Keratinocyte (primary cell): ENCODE measurements at regions not wholly inside any gene's neighbourhood (a gene's known extent, or its start where the extent isn't known, plus 50 kb on each side); places are given as distances from the start of the nearest gene placed in this dataset.

Experiments
- DNase-seq: peaks from one replicate; pipeline ENCODE4 v3.0.0-alpha.2; 2011; ENCODE audit warnings: low read depth, missing footprints, low spot score
- FAIRE-seq: peaks from 2 replicates; lab custom pipeline; 2011; peaks lifted over from hg19 to GRCh38; lab: Jason Lieb, UNC
- H2AFZ ChIP-seq: 2 replicates; pipeline ENCODE4 v1.6.0; 2012; ENCODE audit warnings: low read length, control low read depth, inconsistent platforms; ENCODE audit not compliant: control insufficient read depth
- H3K27ac ChIP-seq: 2 replicates; pipeline ENCODE4 v1.5.1; 2011; ENCODE audit warnings: low read length; ENCODE audit not compliant: control insufficient read depth, insufficient read depth
- H3K27me3 ChIP-seq: 3 replicates; pipeline ENCODE4 v1.6.0; 2011; ENCODE audit warnings: low read length; ENCODE audit not compliant: control insufficient read depth, insufficient read depth; ENCODE audit errors: extremely low read depth
- H3K36me3 ChIP-seq, 2 experiments: 2 replicates in 1 of 2; 3 replicates in 1 of 2; pipeline ENCODE4 v1.5.1; 2011; ENCODE audit warnings: low read length in 2 of 2, mild to moderate bottlenecking in 1 of 2; ENCODE audit not compliant: control insufficient read depth in 2 of 2, insufficient read depth in 2 of 2; ENCODE audit errors: extremely low read depth in 1 of 2
- H3K4me1 ChIP-seq: 3 replicates; pipeline ENCODE4 v1.5.1; 2011; ENCODE audit warnings: low read length; ENCODE audit not compliant: control insufficient read depth, insufficient read depth; ENCODE audit errors: extremely low read depth
- H3K4me2 ChIP-seq: 3 replicates; pipeline ENCODE4 v1.6.0; 2011; ENCODE audit warnings: low read depth, low read length; ENCODE audit not compliant: control insufficient read depth, insufficient read depth; ENCODE audit errors: extremely low read depth
- H3K4me3 ChIP-seq, 3 experiments: fragments of 200-600 bp in 1 of 3; sonication (generic) in 1 of 3; 2 replicates in 2 of 3; 3 replicates in 1 of 3; pipeline ENCODE4 v1.5.1; 2011 to 2016; ENCODE audit warnings: low read length in 3 of 3, mild to moderate bottlenecking in 3 of 3, control low read depth in 2 of 3, inconsistent platforms in 1 of 3, low read depth in 1 of 3, mixed read lengths in 1 of 3, mixed run types in 1 of 3, moderate library complexity in 1 of 3; ENCODE audit not compliant: control insufficient read depth in 2 of 3, insufficient read depth in 2 of 3; ENCODE audit errors: extremely low read depth in 1 of 3
- H3K79me2 ChIP-seq: 2 replicates; pipeline ENCODE4 v1.6.0; 2012; ENCODE audit warnings: low read length; ENCODE audit not compliant: control insufficient read depth, insufficient read depth
- H3K9ac ChIP-seq: 3 replicates; pipeline ENCODE4 v1.6.0; 2011; ENCODE audit warnings: low read length; ENCODE audit not compliant: control insufficient read depth, insufficient read depth; ENCODE audit errors: extremely low read depth
- H3K9me1 ChIP-seq: 3 replicates; pipeline ENCODE4 v1.6.0; 2011; ENCODE audit warnings: low read length; ENCODE audit not compliant: control insufficient read depth, insufficient read depth; ENCODE audit errors: extremely low read depth
- H3K9me3 ChIP-seq: 2 replicates; pipeline ENCODE4 v1.5.1; 2012; ENCODE audit warnings: low read depth, low read length; ENCODE audit not compliant: control insufficient read depth
- H4K20me1 ChIP-seq: 3 replicates; pipeline ENCODE4 v1.6.0; 2011; ENCODE audit warnings: low read length; ENCODE audit not compliant: control insufficient read depth, insufficient read depth; ENCODE audit errors: extremely low read depth
- EZH2 ChIP-seq: IDR thresholded peaks from one replicate; pipeline ENCODE4 v1.6.1; 2012; ENCODE audit warnings: inconsistent platforms, mild to moderate bottlenecking, low read length, moderate library complexity
- dilution Hi-C: fragments of 300-500 bp; cut with MboI; formaldehyde crosslinking; loops from one replicate; pipeline ENCODE4 v1.7.0; 2020; ENCODE audit warnings: low sequenced_read_pairs; ENCODE audit not compliant: extremely low pct_ligation_motif_present
- TF ChIP-seq, protein P1 (sequence below), 3 experiments: IDR thresholded peaks in 1 of 3; conservative IDR thresholded peaks in 1 of 3; optimal IDR thresholded peaks in 1 of 3; 2 replicates in 2 of 3; 3 replicates in 1 of 3; pipeline versions ENCODE3 to v1.5.1; 2011; ENCODE audit warnings: low read length in 3 of 3, mild to moderate bottlenecking in 3 of 3, moderate library complexity in 2 of 3, control low read depth in 1 of 3, inconsistent platforms in 1 of 3; ENCODE audit not compliant: insufficient read depth in 2 of 3; ENCODE audit errors: extremely low read depth in 1 of 3

DNA sequence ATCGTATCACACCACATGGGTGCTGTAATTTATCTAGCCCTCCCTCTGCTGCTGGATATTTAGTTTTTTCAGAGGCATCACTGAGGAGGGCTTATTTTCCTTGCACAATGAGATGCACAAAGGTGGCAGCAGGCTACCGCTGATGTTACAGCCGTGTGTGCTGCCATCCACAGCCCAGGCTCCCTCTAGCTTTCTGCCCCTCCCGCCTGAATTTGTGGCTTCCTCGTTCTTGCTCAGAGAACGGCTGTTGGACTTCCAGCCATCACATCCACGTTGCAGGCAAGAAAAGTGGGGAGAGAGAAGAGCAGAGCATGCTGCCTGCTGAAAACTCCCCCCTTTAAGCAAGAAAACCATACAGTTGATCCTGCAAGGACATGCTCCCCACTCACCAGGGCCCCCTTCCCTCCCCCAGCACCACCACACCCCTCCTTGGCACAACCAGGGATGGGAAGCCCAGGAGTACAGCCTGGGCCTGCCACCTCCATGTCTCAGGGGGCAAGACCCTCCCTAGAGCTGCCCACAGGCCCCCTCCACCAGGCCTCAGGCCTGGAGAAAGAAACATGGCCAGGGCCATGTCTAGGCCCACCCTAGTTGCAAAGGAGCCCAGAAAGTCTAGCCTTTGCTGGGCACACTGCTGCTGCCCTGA, 102.6 kb downstream of the MRPL14 start:
- H2AFZ ChIP-seq, result no peak overlapping the region
- no peaks in the 10 kb centered on the region for H3K27me3 ChIP-seq
- H3K4me1 ChIP-seq, result peaks cover 24% of the 10 kb centered on the region
- DNase-seq (no peak), FAIRE-seq (peak; percentile 13)
- H3K4me2 ChIP-seq, result no peak overlapping the region
- H3K4me3 ChIP-seq, result no peak overlapping the region
- no peaks in the 10 kb centered on the region for H4K20me1 ChIP-seq
- no peaks in the 10 kb centered on the region for H3K9me3 ChIP-seq
- H3K36me3 ChIP-seq, result no peaks in the 10 kb centered on the region
- no peak for TF ChIP-seq EZH2
- TF ChIP-seq, protein P1, sequence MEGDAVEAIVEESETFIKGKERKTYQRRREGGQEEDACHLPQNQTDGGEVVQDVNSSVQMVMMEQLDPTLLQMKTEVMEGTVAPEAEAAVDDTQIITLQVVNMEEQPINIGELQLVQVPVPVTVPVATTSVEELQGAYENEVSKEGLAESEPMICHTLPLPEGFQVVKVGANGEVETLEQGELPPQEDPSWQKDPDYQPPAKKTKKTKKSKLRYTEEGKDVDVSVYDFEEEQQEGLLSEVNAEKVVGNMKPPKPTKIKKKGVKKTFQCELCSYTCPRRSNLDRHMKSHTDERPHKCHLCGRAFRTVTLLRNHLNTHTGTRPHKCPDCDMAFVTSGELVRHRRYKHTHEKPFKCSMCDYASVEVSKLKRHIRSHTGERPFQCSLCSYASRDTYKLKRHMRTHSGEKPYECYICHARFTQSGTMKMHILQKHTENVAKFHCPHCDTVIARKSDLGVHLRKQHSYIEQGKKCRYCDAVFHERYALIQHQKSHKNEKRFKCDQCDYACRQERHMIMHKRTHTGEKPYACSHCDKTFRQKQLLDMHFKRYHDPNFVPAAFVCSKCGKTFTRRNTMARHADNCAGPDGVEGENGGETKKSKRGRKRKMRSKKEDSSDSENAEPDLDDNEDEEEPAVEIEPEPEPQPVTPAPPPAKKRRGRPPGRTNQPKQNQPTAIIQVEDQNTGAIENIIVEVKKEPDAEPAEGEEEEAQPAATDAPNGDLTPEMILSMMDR (optimal IDR thresholded peaks at IDR 0.05 in 1 of 3, IDR thresholded peaks at IDR 0.05 in 1 of 3, conservative IDR thresholded peaks at IDR 0.05 in 1 of 3; ENCODE audit: extremely low read depth in 1 of 3, insufficient read depth in 2 of 3, low read length in 3 of 3), result peak in 1 of 3 experiments; percentile 38
- dilution Hi-C loops, result no loop called here
- no peaks in the 10 kb centered on the region for H3K9me1 ChIP-seq
- H3K27ac ChIP-seq, result no peak overlapping the region
- no peak overlapping the region for H3K9ac ChIP-seq
- H3K79me2 ChIP-seq, result no peaks in the 10 kb centered on the region

DNA sequence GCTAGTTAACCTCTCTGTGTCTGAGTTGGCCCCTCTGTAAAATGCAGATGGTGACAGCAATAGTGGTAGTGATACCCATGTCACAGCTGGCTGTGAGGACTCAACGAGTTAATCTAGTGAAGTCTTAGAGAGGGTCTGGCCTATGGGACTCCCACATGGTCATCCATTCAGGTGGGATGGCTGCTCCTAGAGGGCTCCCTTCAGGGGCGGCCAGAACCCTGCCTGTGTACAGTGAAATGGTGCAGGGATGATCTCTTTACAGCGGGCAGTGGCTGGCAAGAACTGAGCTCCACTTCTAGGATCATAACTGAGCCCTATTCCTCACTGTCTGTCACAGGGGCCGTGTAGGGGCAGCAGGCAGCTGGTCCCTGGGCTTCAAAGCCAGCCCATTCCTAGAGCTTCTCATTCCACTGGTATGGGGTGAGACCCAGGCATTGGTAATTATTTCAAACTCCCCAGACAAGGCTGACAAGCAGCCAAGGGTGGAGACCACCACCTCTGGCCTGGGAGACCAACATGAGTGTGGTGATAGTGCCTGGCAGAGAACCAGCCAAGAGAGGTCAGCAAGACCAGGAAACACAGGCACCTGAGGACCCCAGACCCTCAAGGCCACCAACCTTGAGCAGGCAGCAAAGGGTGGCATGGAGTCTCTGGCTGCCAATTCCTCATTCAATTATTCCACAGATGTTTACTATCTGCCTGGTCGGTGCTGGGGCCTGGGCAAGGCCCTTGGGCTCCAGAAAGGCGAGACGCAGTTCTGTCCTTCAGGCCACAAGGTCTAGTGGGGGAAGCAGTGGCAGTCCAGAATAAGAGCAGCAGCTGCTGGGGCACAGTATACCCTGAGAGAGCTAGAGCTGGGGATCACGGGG, 103.4 kb downstream of the MRPL14 start:
- no peaks in the 10 kb centered on the region for H3K9me1 ChIP-seq
- H4K20me1 ChIP-seq, result no peaks in the 10 kb centered on the region
- no peaks in the 10 kb centered on the region for H3K9me3 ChIP-seq
- dilution Hi-C loops, result no loop called here
- H3K27me3 ChIP-seq, result no peaks in the 10 kb centered on the region
- no peak overlapping the region for H3K27ac ChIP-seq
- peaks cover 17% of the 10 kb centered on the region for H3K4me1 ChIP-seq
- no peak overlapping the region for H3K4me3 ChIP-seq
- no peaks in the 10 kb centered on the region for H3K79me2 ChIP-seq
- no peak for FAIRE-seq
- DNase-seq, result no peak
- no peak overlapping the region for H3K4me2 ChIP-seq
- no peaks in the 10 kb centered on the region for H3K36me3 ChIP-seq
- H2AFZ ChIP-seq, result no peak overlapping the region
- no peak for TF ChIP-seq EZH2
- TF ChIP-seq, protein P1 (optimal IDR thresholded peaks at IDR 0.05 in 1 of 3, IDR thresholded peaks at IDR 0.05 in 1 of 3, conservative IDR thresholded peaks at IDR 0.05 in 1 of 3; ENCODE audit: extremely low read depth in 1 of 3, insufficient read depth in 2 of 3, low read length in 3 of 3), result no peak
- H3K9ac ChIP-seq, result no peak overlapping the region
